ENCODE measurements at regions not wholly inside any gene's neighbourhood (a gene's known extent, or its start where the extent isn't known, plus 50 kb on each side); places are given as distances from the start of the nearest gene placed in this dataset.
A peak's percentile ranks its signal among the peaks of the same experiment; 100 is the strongest.

- TF ChIP-seq CTCF (IDR thresholded peaks at IDR 0.05; ENCODE audit: low read depth, low read length, missing input control), result no peak
- no peak for TF ChIP-seq REST (IDR thresholded peaks at IDR 0.05)
- no peak for TF ChIP-seq JUND (IDR thresholded peaks at IDR 0.05)
- TF ChIP-seq RXRA (IDR thresholded peaks at IDR 0.05), result no peak
- TF ChIP-seq FOXA1 (IDR thresholded peaks at IDR 0.05), result no peak
- no peak for TF ChIP-seq MAX (IDR thresholded peaks at IDR 0.05)
- TF ChIP-seq SP1 (IDR thresholded peaks at IDR 0.05), result no peak
- TF ChIP-seq YY1 (IDR thresholded peaks at IDR 0.05), result no peak
- TF ChIP-seq EGR1 (IDR thresholded peaks at IDR 0.05; ENCODE audit: low read depth in 2 of 2), result peak in 1 of 2 donors; percentile 6
- TF ChIP-seq GABPA (IDR thresholded peaks at IDR 0.05 in 1 of 2, conservative IDR thresholded peaks at IDR 0.05 in 1 of 2), result no peak
- TF ChIP-seq HNF4A (conservative IDR thresholded peaks at IDR 0.05), result no peak
- peak; percentile 43 to 55 for TF ChIP-seq RAD21 (IDR thresholded peaks at IDR 0.05)
- TF ChIP-seq HNF4G (IDR thresholded peaks at IDR 0.05), result no peak
- no peak for TF ChIP-seq TAF1 (conservative IDR thresholded peaks at IDR 0.05)
These were observed 188.1 kb downstream of the ZEB2 start for GRCh38 chr2:144331674-144332355.
